ENCODE measurements at regions not wholly inside any gene's neighbourhood (a gene's known extent, or its start where the extent isn't known, plus 50 kb on each side); places are given as distances from the start of the nearest gene placed in this dataset.

- TF ChIP-seq CTCF (IDR thresholded peaks at IDR 0.05) (no peak), POLR2A (IDR thresholded peaks at IDR 0.05) (no peak)
Observed at GRCh38 chr20:40464731-40465208, 224.3 kb downstream of the MAFB start.
